Breast epithelium (tissue), 3 donors: ENCODE measurements at regions not wholly inside any gene's neighbourhood (a gene's known extent, or its start where the extent isn't known, plus 50 kb on each side); places are given as distances from the start of the nearest gene placed in this dataset.

Experiments
- POLR2A ChIP-seq: fragments of 450-650 bp; IDR thresholded peaks from one replicate; pipeline ENCODE4 v1.6.1; 2016; ENCODE audit warnings: antibody characterized with exemption, mild to moderate bottlenecking, moderate library complexity
- TF ChIP-seq, protein P1 (sequence below), 3 donors: fragments of 450-650 bp; IDR thresholded peaks; one replicate each; pipeline ENCODE4 v1.5.1; 2016 to 2017; ENCODE audit warnings: antibody characterized with exemption in 3 of 3, mild to moderate bottlenecking in 3 of 3, moderate library complexity in 3 of 3

DNA sequence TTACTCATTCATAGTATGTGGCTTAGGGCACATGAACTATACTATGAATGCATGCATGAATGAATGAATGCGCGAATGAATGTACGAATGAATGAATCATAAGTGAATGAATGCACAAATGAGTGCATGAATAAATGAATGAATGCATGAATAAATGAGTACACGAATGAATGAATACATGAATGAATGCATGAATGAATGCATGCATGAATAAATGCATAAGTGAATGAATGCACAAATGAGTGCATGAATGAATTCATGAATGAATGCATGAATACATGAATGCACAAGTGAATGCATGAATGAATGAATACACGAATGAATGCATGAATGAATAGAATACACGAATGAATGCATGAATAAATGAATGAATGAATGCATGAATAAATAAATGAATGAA is 52.5 kb upstream of the FCN1 start:
- TF ChIP-seq, protein P1, sequence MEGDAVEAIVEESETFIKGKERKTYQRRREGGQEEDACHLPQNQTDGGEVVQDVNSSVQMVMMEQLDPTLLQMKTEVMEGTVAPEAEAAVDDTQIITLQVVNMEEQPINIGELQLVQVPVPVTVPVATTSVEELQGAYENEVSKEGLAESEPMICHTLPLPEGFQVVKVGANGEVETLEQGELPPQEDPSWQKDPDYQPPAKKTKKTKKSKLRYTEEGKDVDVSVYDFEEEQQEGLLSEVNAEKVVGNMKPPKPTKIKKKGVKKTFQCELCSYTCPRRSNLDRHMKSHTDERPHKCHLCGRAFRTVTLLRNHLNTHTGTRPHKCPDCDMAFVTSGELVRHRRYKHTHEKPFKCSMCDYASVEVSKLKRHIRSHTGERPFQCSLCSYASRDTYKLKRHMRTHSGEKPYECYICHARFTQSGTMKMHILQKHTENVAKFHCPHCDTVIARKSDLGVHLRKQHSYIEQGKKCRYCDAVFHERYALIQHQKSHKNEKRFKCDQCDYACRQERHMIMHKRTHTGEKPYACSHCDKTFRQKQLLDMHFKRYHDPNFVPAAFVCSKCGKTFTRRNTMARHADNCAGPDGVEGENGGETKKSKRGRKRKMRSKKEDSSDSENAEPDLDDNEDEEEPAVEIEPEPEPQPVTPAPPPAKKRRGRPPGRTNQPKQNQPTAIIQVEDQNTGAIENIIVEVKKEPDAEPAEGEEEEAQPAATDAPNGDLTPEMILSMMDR (IDR thresholded peaks at IDR 0.05): no peak
- TF ChIP-seq POLR2A: no peak
